ENCODE measurements at regions not wholly inside any gene's neighbourhood (a gene's known extent, or its start where the extent isn't known, plus 50 kb on each side); places are given as distances from the start of the nearest gene placed in this dataset. TPM values are rescaled to one million over a fixed set of nuclear protein-coding genes. Genes with fewer than 3 reads are reported as not detected.
A peak's percentile ranks its signal among the peaks of the same experiment; 100 is the strongest.

DNA sequence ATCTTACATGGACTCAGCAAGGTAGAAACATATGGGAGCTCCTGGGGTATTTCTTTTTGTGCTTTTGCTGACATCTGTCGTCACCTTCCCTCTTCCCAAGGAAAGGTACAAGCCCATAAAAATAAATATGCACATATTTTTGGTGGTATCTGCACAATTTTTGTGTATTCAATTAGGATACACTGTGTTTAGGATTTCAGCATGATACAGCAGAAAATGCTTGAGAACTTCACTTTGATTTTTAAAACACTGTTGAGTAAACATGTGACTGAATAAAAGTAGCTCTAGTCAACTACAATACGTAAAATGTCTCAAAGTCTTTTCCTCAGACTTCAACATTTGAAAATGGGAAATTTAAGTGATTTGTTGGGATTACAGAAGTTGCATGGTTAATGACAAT lies 99.4 kb upstream of the SPANXC start:
- DNase-seq (ENCODE audit: low read depth), result no peak
- TF ChIP-seq, protein P1, sequence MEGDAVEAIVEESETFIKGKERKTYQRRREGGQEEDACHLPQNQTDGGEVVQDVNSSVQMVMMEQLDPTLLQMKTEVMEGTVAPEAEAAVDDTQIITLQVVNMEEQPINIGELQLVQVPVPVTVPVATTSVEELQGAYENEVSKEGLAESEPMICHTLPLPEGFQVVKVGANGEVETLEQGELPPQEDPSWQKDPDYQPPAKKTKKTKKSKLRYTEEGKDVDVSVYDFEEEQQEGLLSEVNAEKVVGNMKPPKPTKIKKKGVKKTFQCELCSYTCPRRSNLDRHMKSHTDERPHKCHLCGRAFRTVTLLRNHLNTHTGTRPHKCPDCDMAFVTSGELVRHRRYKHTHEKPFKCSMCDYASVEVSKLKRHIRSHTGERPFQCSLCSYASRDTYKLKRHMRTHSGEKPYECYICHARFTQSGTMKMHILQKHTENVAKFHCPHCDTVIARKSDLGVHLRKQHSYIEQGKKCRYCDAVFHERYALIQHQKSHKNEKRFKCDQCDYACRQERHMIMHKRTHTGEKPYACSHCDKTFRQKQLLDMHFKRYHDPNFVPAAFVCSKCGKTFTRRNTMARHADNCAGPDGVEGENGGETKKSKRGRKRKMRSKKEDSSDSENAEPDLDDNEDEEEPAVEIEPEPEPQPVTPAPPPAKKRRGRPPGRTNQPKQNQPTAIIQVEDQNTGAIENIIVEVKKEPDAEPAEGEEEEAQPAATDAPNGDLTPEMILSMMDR (IDR thresholded peaks at IDR 0.05; ENCODE audit: insufficient read depth, low read depth, low read length), result no peak
- no peak overlapping the region for H3K4me3 ChIP-seq (ENCODE audit: low read depth, low read length)

DNA sequence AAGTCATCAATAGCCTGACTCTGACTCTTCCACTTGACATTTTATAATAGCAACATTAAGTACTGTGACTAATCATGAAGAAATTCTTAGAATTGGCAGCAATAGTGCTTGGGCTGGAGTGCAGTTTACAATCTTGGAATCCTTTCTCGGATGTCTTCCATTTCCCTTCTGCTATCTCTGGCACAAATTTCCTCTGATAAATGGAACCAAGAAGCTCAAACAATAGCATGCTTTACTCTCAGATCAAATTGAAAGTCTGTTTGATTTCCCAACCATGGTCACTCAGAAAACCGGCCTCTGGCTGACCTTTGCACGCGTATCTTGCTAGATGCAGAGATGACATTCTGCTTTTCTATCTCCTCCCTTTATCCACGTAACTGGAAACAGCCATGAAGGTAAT lies 99.0 kb upstream of the SPANXC start:
- peak; percentile 52 for DNase-seq (ENCODE audit: low read depth)
- TF ChIP-seq, protein P1 (IDR thresholded peaks at IDR 0.05; ENCODE audit: insufficient read depth, low read depth, low read length), result no peak
- H3K4me3 ChIP-seq (ENCODE audit: low read depth, low read length), result no peak overlapping the region

DNA sequence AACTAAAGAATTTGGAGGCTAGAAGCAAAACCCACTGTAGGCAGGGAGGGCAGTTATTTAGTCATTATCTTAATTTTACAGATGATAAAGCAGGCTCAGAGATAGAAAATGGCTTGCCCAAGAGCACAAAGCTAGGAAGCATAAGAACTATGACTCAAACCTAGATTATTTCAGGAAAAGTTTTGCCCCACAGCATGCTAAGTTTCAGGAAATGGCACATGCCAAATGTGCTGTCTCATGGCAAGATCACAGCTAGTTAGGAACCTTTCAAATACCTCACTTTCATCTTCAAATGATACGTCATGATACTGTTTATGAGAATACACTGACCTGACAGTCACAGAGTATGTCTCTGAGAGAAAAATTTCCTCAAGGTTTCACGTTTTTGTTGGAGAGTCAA lies 78.5 kb upstream of the SPANXC start:
- H3K4me3 ChIP-seq (ENCODE audit: low read depth, low read length), result no peak overlapping the region
- TF ChIP-seq, protein P1 (IDR thresholded peaks at IDR 0.05; ENCODE audit: insufficient read depth, low read depth, low read length), result no peak
- no peak for DNase-seq (ENCODE audit: low read depth)

DNA sequence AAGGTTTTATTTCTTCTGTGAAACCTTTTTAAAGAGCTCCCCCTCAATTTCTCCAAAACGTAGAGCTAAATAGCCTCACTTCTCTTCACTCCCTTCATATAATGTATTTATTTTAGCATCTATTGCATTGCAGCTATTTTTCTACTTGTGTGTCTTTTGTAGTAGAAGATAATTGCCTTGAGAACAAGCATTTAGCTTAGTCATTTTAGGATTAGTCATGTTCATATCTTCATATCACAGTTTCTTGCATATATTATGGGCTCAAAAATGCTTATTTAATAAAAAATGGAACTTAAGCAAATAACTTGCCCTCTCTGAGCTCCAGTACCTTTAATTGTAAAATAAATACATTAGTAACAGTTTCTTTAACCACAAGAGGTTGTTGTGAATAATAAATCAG lies 72.1 kb upstream of the SPANXC start:
- H3K4me3 ChIP-seq (ENCODE audit: low read depth, low read length), result no peak overlapping the region
- TF ChIP-seq, protein P1 (IDR thresholded peaks at IDR 0.05; ENCODE audit: insufficient read depth, low read depth, low read length), result no peak
- peak; percentile 33 for DNase-seq (ENCODE audit: low read depth)

DNA sequence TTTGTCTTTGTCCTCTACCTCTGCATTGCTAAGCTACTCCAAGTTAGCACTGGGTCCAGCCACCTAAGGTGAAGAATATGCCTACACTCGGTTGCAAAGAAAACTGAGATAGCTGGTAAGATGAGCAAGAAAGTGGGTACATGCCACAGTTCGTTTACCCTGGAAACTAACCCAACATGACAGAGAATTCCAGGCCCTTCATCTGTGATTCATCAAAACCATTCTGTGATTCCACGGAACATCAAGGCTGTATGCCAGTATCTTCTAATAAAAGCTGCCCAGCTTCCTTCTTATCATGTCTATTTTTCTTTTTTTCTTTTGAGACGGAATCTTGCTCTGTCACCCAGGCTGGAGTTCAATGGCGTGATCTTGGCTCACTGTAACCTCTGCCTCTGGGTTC lies 58.7 kb upstream of the SPANXC start:
- TF ChIP-seq, protein P1 (IDR thresholded peaks at IDR 0.05; ENCODE audit: insufficient read depth, low read depth, low read length), result no peak
- no peak for DNase-seq (ENCODE audit: low read depth)
- H3K4me3 ChIP-seq (ENCODE audit: low read depth, low read length), result no peak overlapping the region

Small RNA genes in the stretch of these regions (small RNA-seq; reads per million reads assigned to genes)
- not detected for gene AC234779.1
